Loucy (cell line): ENCODE measurements at regions not wholly inside any gene's neighbourhood (a gene's known extent, or its start where the extent isn't known, plus 50 kb on each side); places are given as distances from the start of the nearest gene placed in this dataset.

Experiments used
- H2AFZ ChIP-seq: fragments of 200-600 bp; sonication (generic); 2 replicates; pipeline ENCODE4 v1.6.0; 2016; ENCODE audit warnings: antibody characterized with exemption, mild to moderate bottlenecking, low read length, moderate library complexity
- H3F3A ChIP-seq: fragments of 200-600 bp; 2 replicates; pipeline ENCODE4 v1.6.0; 2016; ENCODE audit warnings: antibody characterized with exemption, low read depth, mild to moderate bottlenecking
- H3K27me3 ChIP-seq: fragments of 200-600 bp; sonication (generic); 2 replicates; pipeline ENCODE4 v1.6.1; 2014; ENCODE audit warnings: low read length, mild to moderate bottlenecking; ENCODE audit not compliant: insufficient read depth, poor library complexity, severe bottlenecking
- H3K36me3 ChIP-seq: fragments of 200-600 bp; sonication (generic); 2 replicates; pipeline ENCODE4 v1.6.1; 2016; ENCODE audit warnings: low read length; ENCODE audit not compliant: insufficient read depth
- H3K4me1 ChIP-seq: fragments of 200-600 bp; sonication (generic); 2 replicates; pipeline ENCODE4 v1.5.1; 2014; ENCODE audit warnings: low read length, mild to moderate bottlenecking; ENCODE audit not compliant: insufficient read depth, poor library complexity, severe bottlenecking
- H3K4me2 ChIP-seq: fragments of 200-600 bp; sonication (generic); 2 replicates; pipeline ENCODE4 v1.6.0; 2014; ENCODE audit warnings: antibody characterized with exemption, low read length, low read depth, mild to moderate bottlenecking; ENCODE audit not compliant: poor library complexity, severe bottlenecking
- H3K4me3 ChIP-seq: fragments of 200-600 bp; sonication (generic); 2 replicates; pipeline ENCODE4 v1.5.1; 2014; ENCODE audit warnings: low read length, mild to moderate bottlenecking, mixed read lengths; ENCODE audit not compliant: poor library complexity, severe bottlenecking
- H3K79me2 ChIP-seq: fragments of 200-600 bp; sonication (generic); 2 replicates; pipeline ENCODE4 v1.6.1; 2014; ENCODE audit warnings: low read length; ENCODE audit not compliant: insufficient read depth
- H3K9ac ChIP-seq: fragments of 200-600 bp; sonication (generic); 2 replicates; pipeline ENCODE4 v1.6.0; 2014; ENCODE audit warnings: mild to moderate bottlenecking, low read depth, low read length, moderate library complexity; ENCODE audit not compliant: poor library complexity, severe bottlenecking
- H3K9me2 ChIP-seq: fragments of 200-600 bp; sonication (generic); replicated peaks from 2 replicates; pipeline ENCODE4 v1.6.1; 2016; ENCODE audit warnings: low read depth, low read length, mixed read lengths
- H3K9me3 ChIP-seq: fragments of 200-600 bp; sonication (generic); 2 replicates; pipeline ENCODE4 v1.6.1; 2014; ENCODE audit warnings: mild to moderate bottlenecking, antibody characterized with exemption, low read length, low read depth; ENCODE audit not compliant: insufficient read depth
- H4K20me1 ChIP-seq: fragments of 200-600 bp; sonication (generic); 2 replicates; pipeline ENCODE4 v1.6.0; 2014; ENCODE audit warnings: antibody characterized with exemption, low read length, mild to moderate bottlenecking; ENCODE audit not compliant: insufficient read depth, poor library complexity, severe bottlenecking
- CTCF ChIP-seq: fragments of 200-600 bp; sonication (generic); conservative IDR thresholded peaks from 2 replicates; pipeline ENCODE4 v1.5.1; 2014; ENCODE audit warnings: mild to moderate bottlenecking, antibody characterized with exemption, low read length
- EZH2phosphoT487 ChIP-seq: fragments of 200-600 bp; IDR thresholded peaks from 2 replicates; pipeline ENCODE4 v1.6.1; 2018; ENCODE audit warnings: antibody characterized with exemption, mild to moderate bottlenecking, moderate library complexity, borderline replicate concordance

GRCh38 chr14:100384277-100384676, 61.1 kb downstream of the SLC25A47 start:
- Histone ChIP-seq H3K4me2 (no peak overlapping the region), H3K4me3 (no peak overlapping the region), H3K9ac (peak overlapping the region; percentile 45), H3K4me1 (peaks cover 29% of the 10 kb centered on the region), H3K9me3 (no peaks in the 10 kb centered on the region), H3K79me2 (no peaks in the 10 kb centered on the region), H3K27me3 (no peaks in the 10 kb centered on the region), H3K36me3 (no peaks in the 10 kb centered on the region), H2AFZ (no peak overlapping the region), H3K9me2 (no peaks in the 10 kb centered on the region), H3F3A (no peaks in the 10 kb centered on the region), H4K20me1 (no peaks in the 10 kb centered on the region)
- TF ChIP-seq CTCF (no peak), EZH2phosphoT487 (no peak)

GRCh38 chr14:100384819-100385813, 62.0 kb downstream of the SLC25A47 start:
- no peak overlapping the region for H3K4me3 ChIP-seq
- no peaks in the 10 kb centered on the region for H3K36me3 ChIP-seq
- no peaks in the 10 kb centered on the region for H3F3A ChIP-seq
- no peaks in the 10 kb centered on the region for H3K9me2 ChIP-seq
- peak overlapping the region; percentile 45 for H3K9ac ChIP-seq
- H4K20me1 ChIP-seq: no peaks in the 10 kb centered on the region
- no peaks in the 10 kb centered on the region for H3K9me3 ChIP-seq
- no peaks in the 10 kb centered on the region for H3K27me3 ChIP-seq
- no peak overlapping the region for H2AFZ ChIP-seq
- peaks cover 30% of the 10 kb centered on the region for H3K4me1 ChIP-seq
- H3K79me2 ChIP-seq: no peaks in the 10 kb centered on the region
- no peak overlapping the region for H3K4me2 ChIP-seq
- TF ChIP-seq CTCF: peak; percentile 78
- TF ChIP-seq EZH2phosphoT487: no peak

- Histone ChIP-seq H3K9ac (no peak overlapping the region), H2AFZ (no peak overlapping the region), H3K79me2 (no peaks in the 10 kb centered on the region), H3K4me2 (no peak overlapping the region), H3K27me3 (no peaks in the 10 kb centered on the region), H3K4me3 (no peak overlapping the region), H4K20me1 (no peaks in the 10 kb centered on the region), H3F3A (no peaks in the 10 kb centered on the region), H3K9me2 (no peaks in the 10 kb centered on the region), H3K4me1 (peaks cover 40% of the 10 kb centered on the region), H3K9me3 (no peaks in the 10 kb centered on the region), H3K36me3 (no peaks in the 10 kb centered on the region)
- TF ChIP-seq EZH2phosphoT487: no peak
- TF ChIP-seq CTCF: no peak
Observed at GRCh38 chr14:100386121-100386520, 63.0 kb downstream of the SLC25A47 start.
